Naive thymus-derived CD8-positive, alpha-beta T cell (primary cell): ENCODE measurements at regions not wholly inside any gene's neighbourhood (a gene's known extent, or its start where the extent isn't known, plus 50 kb on each side); places are given as distances from the start of the nearest gene placed in this dataset.
A peak's percentile ranks its signal among the peaks of the same experiment; 100 is the strongest.

Experiments used
- ATAC-seq, 2 donors: fragments of 150-1000 bp; cut with Tn5 transposase in 1 of 2; sonication (Bioruptor Pico), chemical (Tn5 transposase) in 1 of 2; 1 replicate in 1 of 2; 2 replicates in 1 of 2; pipeline ENCODE4 v1.10.0; 2021; ENCODE audit warnings: mild to moderate bottlenecking in 2 of 2, moderate library complexity in 2 of 2
- POLR2A ChIA-PET: fragments of 350-600 bp; sonication (Branson Sonifier 250); formaldehyde crosslinking; loops from one replicate; lab custom pipeline; 2021; ENCODE audit warnings: antibody characterized with exemption; lab: Charles Lee
- DNase-seq, 10 donors: peaks; one replicate each; pipeline versions ENCODE4 v3.0.0 to v3.0.0-alpha.2; 2020 to 2022
- H3K27ac Mint-ChIP-seq, 10 donors: one replicate each; pipeline ENCODE4 v1.8.0; 2020 to 2022; ENCODE audit warnings: mild to moderate bottlenecking in 10 of 10, mixed read lengths in 10 of 10, moderate library complexity in 4 of 10, inconsistent platforms in 1 of 10
- H3K27me3 Mint-ChIP-seq, 5 donors: one replicate each; pipeline ENCODE4 v1.8.0; 2021 to 2022; ENCODE audit warnings: mixed read lengths in 5 of 5
- H3K36me3 Mint-ChIP-seq, 3 donors: one replicate each; pipeline ENCODE4 v1.8.0; 2020 to 2022; ENCODE audit warnings: mixed read lengths in 3 of 3, mild to moderate bottlenecking in 2 of 3, inconsistent platforms in 1 of 3
- H3K4me1 Mint-ChIP-seq, 4 donors: one replicate each; pipeline ENCODE4 v1.8.0; 2021 to 2022; ENCODE audit warnings: mixed read lengths in 4 of 4
- H3K4me3 Mint-ChIP-seq, 10 donors: one replicate each; pipeline ENCODE4 v1.8.0; 2020 to 2022; ENCODE audit warnings: mild to moderate bottlenecking in 10 of 10, mixed read lengths in 10 of 10, moderate library complexity in 6 of 10, inconsistent platforms in 1 of 10
- H3K9me3 Mint-ChIP-seq, 9 donors: one replicate each; pipeline ENCODE4 v1.8.0; 2020 to 2022; ENCODE audit warnings: mixed read lengths in 9 of 9, mild to moderate bottlenecking in 3 of 9, inconsistent platforms in 1 of 9, moderate library complexity in 1 of 9

- peaks cover 5 to 38% (median 5%) of the 10 kb centered on the region in 5 donors for H3K27me3 Mint-ChIP-seq
- H3K4me3 Mint-ChIP-seq: no peak overlapping the region
- ATAC-seq (no peak), DNase-seq (no peak)
- peaks cover 0 to 3% (median 0%) of the 10 kb centered on the region in 4 donors for H3K4me1 Mint-ChIP-seq
- peaks cover 0 to 3% (median 0%) of the 10 kb centered on the region in 3 donors for H3K36me3 Mint-ChIP-seq
- H3K27ac Mint-ChIP-seq: no peak overlapping the region
- peaks cover 0 to 15% (median 6%) of the 10 kb centered on the region in 9 donors for H3K9me3 Mint-ChIP-seq
- POLR2A ChIA-PET: no interaction called here
Measured at GRCh38 chr6:4565301-4566250, 210.6 kb upstream of the CDYL start.

DNA sequence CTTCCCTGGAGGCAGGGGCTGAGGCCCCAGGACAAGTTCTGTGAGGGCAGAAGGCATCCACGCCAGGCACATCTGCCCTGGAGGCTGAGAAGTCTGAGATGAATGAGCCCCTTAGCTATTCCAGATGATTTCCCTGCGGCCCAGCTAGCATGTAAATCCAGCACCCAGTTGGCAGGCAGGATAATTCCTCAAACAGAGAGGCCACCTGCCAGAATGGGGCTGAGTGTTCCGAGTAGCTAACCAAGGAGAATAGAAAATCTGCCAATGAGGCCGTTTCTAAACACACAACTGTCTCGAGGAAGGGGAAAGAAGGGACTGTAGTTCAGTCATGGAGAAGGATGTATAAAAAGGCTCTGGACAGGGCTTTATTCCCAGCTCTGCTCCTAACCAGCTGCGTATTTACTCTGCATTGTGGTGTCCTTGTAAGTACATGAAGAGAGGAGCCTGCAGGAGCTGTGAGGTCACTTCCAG lies 211.4 kb upstream of the CDYL start:
- POLR2A ChIA-PET: no interaction called here
- Mint-ChIP-seq H3K27ac (no peak overlapping the region), H3K4me3 (no peak overlapping the region), H3K27me3 (peaks cover 5 to 43% (median 6%) of the 10 kb centered on the region in 5 donors), H3K36me3 (no peaks in the 10 kb centered on the region), H3K9me3 (peaks cover 0 to 9% (median 0%) of the 10 kb centered on the region in 9 donors), H3K4me1 (peaks cover 0 to 6% (median 0%) of the 10 kb centered on the region in 4 donors)
- no peak for ATAC-seq
- no peak for DNase-seq

DNA sequence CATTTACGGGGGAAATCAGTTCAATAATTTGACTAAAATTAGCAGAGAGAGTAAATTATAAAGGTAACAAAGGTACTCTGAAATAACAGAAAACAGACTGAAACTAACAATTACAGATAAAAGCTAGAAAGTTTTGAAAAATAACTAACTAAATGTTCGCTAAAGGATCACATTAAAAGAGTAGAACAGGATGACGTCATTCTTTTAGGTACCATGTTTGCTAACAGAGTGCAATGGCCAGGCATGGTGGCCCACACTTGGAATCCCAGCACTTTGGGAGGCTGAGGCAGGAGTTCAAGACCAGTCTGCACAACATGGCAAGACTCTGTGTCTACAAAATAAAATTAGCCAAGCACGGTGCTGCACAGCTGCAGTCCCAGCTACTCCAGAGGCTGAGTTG lies 212.3 kb upstream of the CDYL start:
- Mint-ChIP-seq H3K27ac (no peak overlapping the region), H3K4me3 (no peak overlapping the region), H3K36me3 (no peaks in the 10 kb centered on the region), H3K4me1 (peaks cover 0 to 6% (median 0%) of the 10 kb centered on the region in 4 donors), H3K9me3 (peaks cover 0 to 5% (median 0%) of the 10 kb centered on the region in 9 donors), H3K27me3 (peaks cover 5 to 49% (median 8%) of the 10 kb centered on the region in 5 donors)
- ATAC-seq (no peak), DNase-seq (no peak)
- POLR2A ChIA-PET: no interaction called here

- Mint-ChIP-seq H3K36me3 (no peaks in the 10 kb centered on the region), H3K27me3 (peaks cover 6 to 56% (median 9%) of the 10 kb centered on the region in 5 donors), H3K4me3 (no peak overlapping the region), H3K27ac (no peak overlapping the region), H3K4me1 (peaks cover 0 to 6% (median 0%) of the 10 kb centered on the region in 4 donors), H3K9me3 (peaks cover 0 to under 1% (median 0%) of the 10 kb centered on the region in 9 donors)
- DNase-seq: no peak
- POLR2A ChIA-PET: no interaction called here
- no peak for ATAC-seq
Measured at GRCh38 chr6:4563156-4563555, 213.0 kb upstream of the CDYL start.

- Mint-ChIP-seq H3K9me3 (no peaks in the 10 kb centered on the region), H3K27ac (no peak overlapping the region), H3K36me3 (no peaks in the 10 kb centered on the region), H3K4me1 (peaks cover 0 to 6% (median 0%) of the 10 kb centered on the region in 4 donors), H3K4me3 (no peak overlapping the region), H3K27me3 (peaks cover 5 to 55% (median 9%) of the 10 kb centered on the region in 5 donors)
- DNase-seq: no peak
- no peak for ATAC-seq
- POLR2A ChIA-PET: no interaction called here
Measured at GRCh38 chr6:4561773-4562400, 214.3 kb upstream of the CDYL start.

DNA sequence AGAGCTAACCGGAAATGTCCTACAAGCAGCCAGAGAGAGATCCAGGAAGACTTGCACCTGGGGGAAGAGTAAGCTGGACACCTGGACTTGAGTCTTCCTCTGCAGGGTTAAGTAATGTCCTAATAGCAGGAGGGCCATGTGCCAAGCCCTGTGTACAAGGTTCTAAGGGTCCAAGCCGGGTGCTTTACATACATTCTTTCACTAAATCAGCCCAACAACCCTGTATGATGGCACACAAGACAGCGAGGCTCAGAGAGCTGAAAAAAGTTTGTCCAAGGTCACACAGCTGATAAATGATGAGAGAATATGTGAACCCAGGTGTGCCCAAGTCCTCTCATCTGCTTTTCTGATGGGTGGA lies 215.1 kb upstream of the CDYL start:
- H3K4me1 Mint-ChIP-seq: peaks cover 0 to 6% (median 0%) of the 10 kb centered on the region in 4 donors
- no peak overlapping the region for H3K4me3 Mint-ChIP-seq
- no peaks in the 10 kb centered on the region for H3K9me3 Mint-ChIP-seq
- H3K27me3 Mint-ChIP-seq: peaks cover 5 to 47% (median 8%) of the 10 kb centered on the region in 5 donors
- DNase-seq (no peak), ATAC-seq (no peak)
- POLR2A ChIA-PET: no interaction called here
- no peak overlapping the region for H3K27ac Mint-ChIP-seq
- H3K36me3 Mint-ChIP-seq: no peaks in the 10 kb centered on the region

DNA sequence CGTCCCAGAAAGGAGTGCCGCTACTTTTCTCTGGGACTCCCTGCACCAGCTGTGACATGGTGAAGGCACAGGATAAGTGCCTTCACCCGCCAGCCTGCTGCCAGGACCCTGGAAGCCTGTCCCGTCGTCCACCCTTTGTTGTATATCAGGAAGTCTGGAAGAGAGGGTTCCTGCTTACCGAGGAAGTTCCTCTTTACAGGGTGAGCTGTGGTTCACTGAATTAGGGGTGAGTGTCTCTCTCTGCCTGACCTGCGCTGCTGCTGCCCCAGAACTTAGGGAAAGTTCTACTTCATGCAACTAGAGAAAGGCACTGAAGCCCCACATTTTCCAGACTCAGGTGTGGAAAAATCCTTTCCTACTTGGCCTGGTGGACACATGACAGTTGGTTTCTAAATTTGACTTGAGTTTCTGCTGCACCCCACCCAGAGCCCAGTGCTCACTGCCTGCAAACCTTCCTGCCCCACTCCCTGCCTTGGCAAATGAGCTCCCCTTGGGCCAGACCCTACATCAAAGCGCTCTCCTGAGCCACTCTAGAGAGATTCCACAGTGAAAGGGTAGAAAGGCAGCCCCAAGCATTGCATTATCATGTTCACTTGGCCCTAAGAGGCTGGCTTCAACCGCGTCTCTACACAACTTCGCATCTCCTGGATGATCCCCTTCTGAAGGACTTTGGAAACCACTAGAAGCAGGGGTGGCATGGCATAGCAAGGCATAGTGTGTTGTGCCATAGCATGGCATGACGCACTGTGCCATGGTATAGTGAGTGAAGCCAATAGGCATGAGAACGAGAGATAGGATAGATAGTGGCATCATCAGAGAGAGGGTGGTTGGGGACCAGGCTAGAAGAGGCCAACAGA lies 215.8 kb upstream of the CDYL start:
- H3K36me3 Mint-ChIP-seq: no peaks in the 10 kb centered on the region
- H3K4me3 Mint-ChIP-seq: no peak overlapping the region
- DNase-seq (no peak), ATAC-seq (no peak)
- no peaks in the 10 kb centered on the region for H3K9me3 Mint-ChIP-seq
- POLR2A ChIA-PET: no interaction called here
- H3K27ac Mint-ChIP-seq: no peak overlapping the region
- peaks cover 0 to 6% (median 0%) of the 10 kb centered on the region in 4 donors for H3K4me1 Mint-ChIP-seq
- H3K27me3 Mint-ChIP-seq: peaks cover 5 to 43% (median 8%) of the 10 kb centered on the region in 5 donors

DNA sequence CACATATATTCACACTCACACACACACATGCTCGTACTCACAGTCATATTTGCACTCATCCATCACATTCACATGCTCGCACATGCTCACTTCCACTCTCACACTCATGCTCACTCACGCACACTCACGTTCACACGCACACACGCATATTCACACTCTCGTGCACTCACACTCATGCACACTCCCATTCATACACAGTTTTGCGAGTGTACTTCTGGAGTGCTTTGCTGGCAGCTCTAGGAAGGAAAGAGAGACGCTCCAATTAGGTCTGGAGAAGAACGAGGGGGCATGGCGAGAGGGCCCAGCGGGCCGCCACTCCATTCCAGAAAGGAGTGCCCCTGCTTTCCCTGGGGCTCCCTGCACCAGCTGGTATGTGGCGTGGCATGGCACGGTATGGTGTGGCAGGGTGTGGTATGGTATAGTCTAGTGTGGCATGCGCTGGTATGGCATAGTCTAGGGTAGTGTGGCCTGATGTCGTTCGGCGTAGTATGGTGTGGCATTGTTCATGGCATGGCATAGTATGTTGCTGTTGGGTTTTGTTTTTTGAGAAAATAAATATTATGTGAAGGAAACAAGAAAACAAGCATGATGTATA lies 216.8 kb upstream of the CDYL start:
- Mint-ChIP-seq H3K4me3 (no peak overlapping the region), H3K36me3 (no peaks in the 10 kb centered on the region), H3K27ac (no peak overlapping the region), H3K9me3 (no peaks in the 10 kb centered on the region), H3K27me3 (peaks cover 6 to 43% (median 11%) of the 10 kb centered on the region in 5 donors), H3K4me1 (peaks cover 0 to 6% (median 0%) of the 10 kb centered on the region in 4 donors)
- DNase-seq (no peak), ATAC-seq (no peak)
- POLR2A ChIA-PET: no interaction called here

DNA sequence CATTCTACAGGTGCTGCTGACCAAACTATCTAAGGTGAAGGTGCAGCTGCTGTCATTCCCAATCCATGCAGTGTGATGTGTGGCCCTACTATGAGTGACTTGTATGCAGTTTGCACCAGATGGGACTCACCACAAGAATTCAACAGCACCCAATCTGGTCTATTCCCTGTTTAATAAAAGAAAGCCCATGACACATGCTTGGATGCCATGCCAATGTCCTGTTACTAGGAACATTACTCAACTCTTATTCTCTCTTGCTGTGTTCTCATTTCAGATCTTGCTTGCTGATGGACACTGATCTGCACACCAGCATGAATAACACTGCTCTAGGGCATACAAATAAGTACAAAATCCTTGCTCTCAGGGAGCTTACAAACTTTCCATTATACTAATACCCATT lies 221.6 kb upstream of the CDYL start:
- POLR2A ChIA-PET: no interaction called here
- Mint-ChIP-seq H3K36me3 (no peaks in the 10 kb centered on the region), H3K9me3 (peaks cover 0 to 2% (median 0%) of the 10 kb centered on the region in 9 donors), H3K27ac (peak overlapping the region in 1 of 10 donors; percentile 6), H3K4me3 (no peak overlapping the region), H3K27me3 (peaks cover 16 to 41% (median 24%) of the 10 kb centered on the region in 5 donors), H3K4me1 (peaks cover 0 to 1% (median 0%) of the 10 kb centered on the region in 4 donors)
- DNase-seq (no peak), ATAC-seq (no peak)

GRCh38 chr6:4553387-4553786 lies 222.8 kb upstream of the CDYL start:
- peaks cover 12 to 30% (median 22%) of the 10 kb centered on the region in 5 donors for H3K27me3 Mint-ChIP-seq
- ATAC-seq (no peak), DNase-seq (no peak)
- peaks cover 0 to 1% (median 0%) of the 10 kb centered on the region in 4 donors for H3K4me1 Mint-ChIP-seq
- H3K36me3 Mint-ChIP-seq: no peaks in the 10 kb centered on the region
- POLR2A ChIA-PET: no interaction called here
- H3K9me3 Mint-ChIP-seq: peaks cover 0 to 2% (median 0%) of the 10 kb centered on the region in 9 donors
- H3K4me3 Mint-ChIP-seq: no peak overlapping the region
- H3K27ac Mint-ChIP-seq: no peak overlapping the region

- Mint-ChIP-seq H3K9me3 (peaks cover 0 to 2% (median 0%) of the 10 kb centered on the region in 9 donors), H3K27ac (no peak overlapping the region), H3K4me3 (no peak overlapping the region), H3K27me3 (peaks cover 14 to 36% (median 26%) of the 10 kb centered on the region in 5 donors), H3K36me3 (no peaks in the 10 kb centered on the region), H3K4me1 (peaks cover 0 to 1% (median 0%) of the 10 kb centered on the region in 4 donors)
- POLR2A ChIA-PET: no interaction called here
- no peak for ATAC-seq
- no peak for DNase-seq
Measured at GRCh38 chr6:4550227-4550597, 226.0 kb upstream of the CDYL start.
